ENCODE measurements at regions not wholly inside any gene's neighbourhood (a gene's known extent, or its start where the extent isn't known, plus 50 kb on each side); places are given as distances from the start of the nearest gene placed in this dataset.

DNA sequence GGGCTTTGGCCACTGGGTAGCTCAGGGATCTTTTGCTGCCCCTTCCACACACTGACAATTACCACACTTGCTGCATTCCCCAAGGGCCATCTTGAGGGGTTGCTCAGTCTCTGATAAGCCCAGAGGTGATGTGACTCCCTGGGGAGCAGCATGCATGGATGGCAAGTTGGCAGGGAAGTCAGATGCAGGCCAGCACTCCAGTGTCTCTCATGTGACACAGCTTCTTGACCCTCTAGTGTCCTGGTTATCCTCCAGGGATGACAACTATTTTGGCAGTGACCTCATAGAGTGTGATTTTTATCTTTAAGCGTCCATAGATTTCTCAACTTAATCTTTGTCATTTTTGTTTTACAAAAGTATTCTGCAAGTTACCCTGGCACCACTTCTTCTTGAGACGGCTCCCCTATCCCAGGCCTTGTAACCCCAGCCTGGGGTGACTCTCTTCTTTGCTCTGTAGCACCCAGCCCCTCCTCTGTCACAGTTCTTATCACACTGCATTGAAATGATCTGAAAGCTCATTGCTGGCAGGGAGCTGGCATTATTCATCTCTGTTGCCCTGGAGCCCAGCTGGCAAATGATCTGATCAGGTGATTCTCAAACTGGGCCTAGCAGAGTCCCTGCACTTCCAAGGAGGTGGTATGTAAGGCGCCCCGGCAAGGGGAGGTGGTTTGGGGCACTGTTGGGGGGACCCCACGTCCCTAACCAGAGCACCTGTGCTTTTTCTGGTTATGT, 72.6 kb downstream of the TENT5C start:
- DNase-seq (ENCODE audit: low read depth in 4 of 4, low spot score in 3 of 4) = no peak

DNA sequence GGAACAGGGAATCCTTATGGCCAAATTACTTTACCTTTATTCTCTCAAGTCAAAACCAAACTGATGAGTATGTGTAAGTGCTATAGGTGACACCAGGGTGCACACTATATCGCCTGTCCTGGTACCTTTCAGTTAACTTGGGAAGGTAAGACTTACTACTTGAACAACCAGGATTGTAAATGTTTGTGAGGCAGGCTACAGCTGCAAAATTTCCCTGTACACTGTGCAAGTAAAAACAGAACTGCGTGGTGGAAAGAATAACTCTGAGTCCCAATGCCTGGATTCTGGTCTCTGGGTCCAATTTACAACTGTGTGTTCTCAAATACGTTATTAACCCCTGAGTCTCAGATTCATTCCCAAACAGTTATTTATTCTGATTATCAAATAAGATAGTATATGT, 73.5 kb downstream of the TENT5C start:
- no peak for DNase-seq (ENCODE audit: low read depth in 4 of 4, low spot score in 3 of 4)

DNA sequence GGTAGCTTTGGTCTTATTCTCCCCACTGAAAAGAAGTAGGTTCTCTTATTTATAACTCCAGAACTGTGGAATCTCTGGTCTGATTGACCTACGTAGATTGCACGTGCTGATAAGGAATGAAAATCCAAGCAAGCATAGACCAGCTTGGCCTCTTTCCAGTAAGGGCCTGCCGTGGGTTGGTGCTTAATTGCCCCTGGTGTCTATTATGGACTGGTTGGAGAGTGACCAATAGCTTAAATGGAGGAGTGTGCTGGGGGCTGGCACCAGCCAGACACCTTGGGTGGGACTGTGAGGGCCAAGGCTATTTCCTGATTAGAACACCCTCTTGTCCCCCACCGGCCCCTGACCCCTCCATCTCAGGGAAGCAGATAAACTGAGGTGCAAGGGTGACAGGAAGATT, 74.0 kb downstream of the TENT5C start:
- no peak for DNase-seq (ENCODE audit: low read depth in 4 of 4, low spot score in 3 of 4)

DNA sequence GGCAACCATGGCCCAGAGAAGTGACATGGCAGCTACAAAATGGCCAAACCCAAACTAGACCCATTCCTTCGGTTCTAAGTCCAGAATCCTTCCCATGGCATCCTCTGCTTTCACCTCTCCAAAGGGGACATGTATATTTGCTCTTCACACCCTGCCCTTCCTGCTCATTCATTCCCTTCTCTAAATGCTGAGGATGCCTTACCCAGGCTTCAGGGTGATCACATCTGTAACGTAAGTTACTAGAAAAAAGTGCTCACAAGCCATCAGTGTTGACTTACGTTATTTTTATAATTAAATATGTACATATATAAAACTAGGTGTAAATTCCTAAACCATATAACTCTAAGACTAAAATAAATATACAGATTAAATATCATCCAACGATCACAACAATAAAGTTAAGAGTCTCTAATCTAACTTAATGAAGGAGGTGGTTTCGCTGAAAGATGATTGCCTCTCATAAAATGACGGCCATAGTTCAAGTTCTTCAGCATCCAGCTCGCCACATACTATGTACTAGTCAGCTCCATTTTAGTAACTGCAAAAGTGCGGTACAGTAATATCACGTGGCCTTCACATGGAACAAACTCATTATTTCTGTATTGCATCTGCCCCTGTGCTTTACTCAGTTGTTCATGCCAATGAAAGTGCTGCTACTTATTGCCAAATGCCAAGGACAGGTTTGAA, 74.6 kb downstream of the TENT5C start:
- DNase-seq (ENCODE audit: low read depth in 4 of 4, low spot score in 3 of 4) = no peak

DNA sequence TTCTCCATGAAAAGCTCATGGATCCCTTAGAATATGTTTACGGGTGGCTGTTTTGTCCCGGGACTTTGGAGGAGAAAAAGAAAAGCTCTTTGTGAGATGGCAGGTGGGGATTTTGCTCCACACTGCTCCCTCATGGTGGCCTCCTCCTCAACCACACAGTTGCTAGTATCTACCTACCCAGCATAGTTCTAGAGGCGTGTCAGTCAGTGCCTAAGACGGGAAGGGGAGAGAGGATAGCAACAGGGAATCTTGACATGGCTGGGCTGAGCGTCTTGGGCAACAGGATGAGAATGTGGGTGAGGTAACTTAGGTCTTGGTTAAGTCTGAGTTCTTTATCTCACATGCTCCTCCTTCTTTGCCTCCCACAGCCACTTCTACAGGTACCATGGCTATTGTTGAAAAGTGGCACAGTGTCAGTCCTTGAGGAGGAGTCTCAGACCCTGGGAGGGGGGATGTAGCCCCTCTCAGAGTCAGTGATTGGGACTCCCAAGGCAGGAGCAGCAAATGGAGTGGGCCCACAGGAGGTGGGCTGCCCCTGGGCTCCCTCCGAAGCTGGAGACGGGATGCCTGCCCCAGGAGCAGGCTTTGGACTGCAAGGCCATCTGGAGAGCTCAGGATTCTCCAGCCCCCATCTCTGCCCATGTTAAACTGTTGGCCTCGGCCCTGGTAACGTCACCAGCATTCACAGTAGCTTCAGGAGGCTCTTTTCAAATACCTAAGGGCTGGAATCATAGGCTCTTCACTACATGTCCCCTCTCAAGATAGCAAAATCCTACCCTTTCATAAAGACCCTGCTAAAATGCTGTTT, 75.4 kb downstream of the TENT5C start:
- no peak for DNase-seq (ENCODE audit: low read depth in 4 of 4, low spot score in 3 of 4)

DNA sequence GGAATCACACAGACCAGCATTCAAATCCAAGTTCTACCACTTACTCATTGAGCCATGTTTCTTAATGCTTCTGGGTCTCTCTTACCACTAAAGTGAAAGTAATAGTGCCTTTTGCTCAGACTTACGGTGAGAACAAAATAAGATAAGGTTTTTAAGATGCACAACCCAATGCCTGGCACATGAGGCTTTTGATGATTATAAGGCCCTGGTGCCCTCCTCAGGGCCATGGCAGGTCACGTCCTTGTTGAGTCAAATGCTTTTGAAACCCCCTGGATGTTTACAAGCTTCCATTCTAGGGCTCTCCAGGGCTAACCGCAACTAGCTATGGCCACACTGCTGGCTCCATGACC, 76.0 kb downstream of the TENT5C start:
- DNase-seq (ENCODE audit: low read depth in 4 of 4, low spot score in 3 of 4) = no peak

DNA sequence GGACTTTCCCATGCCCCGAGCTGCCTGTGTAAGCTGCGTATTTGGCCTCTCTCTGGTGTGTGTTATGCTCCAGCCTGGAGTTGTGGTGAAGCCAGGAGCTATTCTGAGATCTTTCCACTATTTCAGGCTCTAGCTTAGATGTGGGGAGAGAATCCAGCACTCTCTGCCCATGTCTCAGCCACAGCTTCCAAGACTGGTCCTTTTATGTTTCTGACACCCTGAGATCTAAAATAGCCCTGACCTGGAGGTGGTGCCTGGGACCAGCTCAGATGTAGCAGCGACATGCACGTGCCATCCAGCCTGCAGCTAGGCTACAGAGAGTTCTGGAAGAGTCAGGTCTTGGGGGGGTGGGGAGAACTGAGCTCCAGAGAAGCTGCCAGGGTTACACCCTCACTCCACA, 76.5 kb downstream of the TENT5C start:
- DNase-seq (ENCODE audit: low read depth in 4 of 4, low spot score in 3 of 4) = no peak

DNA sequence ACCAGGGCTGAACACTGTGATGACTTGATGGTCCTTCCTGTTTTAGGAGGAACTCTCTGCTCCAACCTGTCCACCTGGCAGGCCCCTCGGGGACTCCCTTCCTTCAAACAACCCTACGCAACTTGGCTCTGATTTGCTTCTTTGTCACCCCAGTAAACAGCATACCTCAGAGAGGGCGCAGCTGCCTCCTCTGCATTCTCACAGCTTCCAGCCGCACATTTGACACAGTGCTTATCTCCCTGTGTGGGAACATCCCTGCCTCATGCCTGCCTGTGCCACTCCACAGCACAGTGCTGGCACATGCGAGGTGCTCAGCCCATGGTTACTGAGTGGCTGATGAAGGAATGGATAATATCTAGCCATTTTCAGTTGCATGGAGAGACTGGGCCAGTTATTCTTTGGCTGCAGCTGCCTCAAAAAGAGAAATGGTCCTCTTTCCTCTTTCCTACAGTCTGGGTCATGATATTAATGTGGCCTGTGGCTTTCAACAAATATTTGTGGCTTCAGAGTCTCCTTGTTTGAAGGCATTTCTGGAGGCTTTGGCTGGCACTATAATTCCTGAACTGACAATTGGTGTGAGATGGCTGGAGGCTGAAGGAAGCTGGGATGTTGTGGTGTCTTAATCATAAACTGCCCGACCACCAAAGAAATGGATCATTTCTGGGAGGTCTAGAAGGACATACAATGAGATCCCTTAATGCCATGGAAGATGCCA, 77.9 kb downstream of the TENT5C start:
- no peak for DNase-seq (ENCODE audit: low read depth in 4 of 4, low spot score in 3 of 4)

DNA sequence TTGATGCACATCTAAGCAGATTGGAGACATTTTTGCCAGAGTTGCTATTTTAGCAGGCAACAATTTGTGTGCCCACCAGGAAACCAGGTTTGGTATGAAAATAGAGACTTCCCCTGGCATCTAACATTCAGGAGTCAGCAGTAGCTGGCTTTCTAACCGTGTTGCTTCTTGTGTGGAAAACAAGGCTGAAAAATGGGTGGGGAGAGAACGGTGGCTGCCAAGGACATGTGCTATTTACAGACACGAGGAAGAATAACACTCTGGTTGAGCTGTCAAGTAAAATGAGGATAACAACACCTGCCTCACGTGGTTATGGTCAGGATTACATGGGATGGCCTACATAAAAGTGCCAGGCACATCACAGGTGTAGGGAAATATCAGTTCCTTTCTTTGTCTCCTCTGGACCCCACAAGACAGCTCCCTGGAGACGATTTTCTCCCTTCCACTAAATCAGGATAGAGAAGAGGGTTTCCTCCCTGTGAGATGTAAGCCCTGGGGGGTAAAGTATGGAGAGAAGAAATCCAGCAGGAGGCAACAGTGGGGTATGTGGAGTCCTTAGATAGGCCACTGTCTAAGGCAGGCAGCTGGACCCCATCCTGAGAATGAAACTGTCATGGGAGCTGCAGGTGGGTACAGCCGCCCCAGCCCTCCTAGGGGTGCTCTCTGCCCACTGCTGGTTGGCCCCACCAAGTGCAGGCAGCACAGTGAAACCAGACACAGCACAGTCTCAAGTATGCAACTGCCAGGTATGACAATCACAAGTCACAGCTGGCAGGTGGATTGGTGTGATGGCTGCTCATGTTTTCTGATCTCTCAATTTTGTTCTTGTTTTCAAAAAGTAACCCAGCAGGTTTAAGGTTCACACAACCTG, 80.3 kb downstream of the TENT5C start:
- no peak for DNase-seq (ENCODE audit: low read depth in 4 of 4, low spot score in 3 of 4)

DNA sequence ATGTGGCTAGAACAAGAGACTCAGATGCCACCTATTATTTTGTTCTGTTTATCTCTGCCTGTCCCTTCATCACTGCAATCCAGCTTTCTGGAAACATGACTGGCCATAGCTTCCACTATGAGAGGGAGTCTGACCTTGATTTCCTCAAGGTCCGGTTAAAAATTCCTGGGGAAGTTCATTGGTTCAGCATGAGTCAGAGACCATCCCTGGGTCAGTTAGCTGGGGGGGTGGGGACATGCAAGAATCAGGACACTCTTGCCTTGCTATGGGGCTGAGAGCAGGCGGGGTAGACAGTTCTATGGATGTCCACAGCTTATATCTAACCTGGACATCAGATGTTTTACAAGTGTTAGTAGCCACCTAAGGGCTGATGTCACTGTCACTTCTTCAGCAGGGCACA, 81.1 kb downstream of the TENT5C start:
- DNase-seq (ENCODE audit: low read depth in 4 of 4, low spot score in 3 of 4) = no peak

DNA sequence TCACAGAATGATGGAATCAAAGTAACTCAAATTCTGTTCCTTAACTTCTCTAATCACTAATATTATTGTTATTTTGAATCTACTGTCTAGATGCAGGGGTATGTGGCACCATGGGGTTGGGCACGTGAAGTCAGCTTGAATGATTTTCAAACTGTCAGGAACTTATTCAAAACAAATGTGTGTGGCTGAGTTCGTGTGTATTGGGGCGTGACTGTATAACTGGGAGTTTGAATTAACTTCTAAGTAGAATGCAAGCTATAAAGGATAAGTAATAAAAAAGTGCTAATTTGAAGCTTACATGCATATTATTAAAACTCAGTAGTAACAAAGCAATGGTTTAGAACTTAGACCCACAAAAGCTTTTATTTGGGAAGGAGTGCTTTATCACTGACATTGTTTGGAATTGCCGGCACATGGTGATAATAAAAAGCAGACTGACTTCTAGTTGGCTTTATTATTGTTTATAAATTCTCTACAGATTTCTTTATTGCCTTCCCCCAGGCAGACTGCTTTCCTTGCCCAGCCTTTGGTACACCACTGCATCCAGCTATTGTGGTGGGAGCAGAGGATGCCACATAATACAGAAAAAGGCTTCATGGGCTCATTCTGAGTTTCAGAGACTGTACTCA, 84.3 kb downstream of the TENT5C start:
- no peak for DNase-seq (ENCODE audit: low read depth in 4 of 4, low spot score in 3 of 4)

DNA sequence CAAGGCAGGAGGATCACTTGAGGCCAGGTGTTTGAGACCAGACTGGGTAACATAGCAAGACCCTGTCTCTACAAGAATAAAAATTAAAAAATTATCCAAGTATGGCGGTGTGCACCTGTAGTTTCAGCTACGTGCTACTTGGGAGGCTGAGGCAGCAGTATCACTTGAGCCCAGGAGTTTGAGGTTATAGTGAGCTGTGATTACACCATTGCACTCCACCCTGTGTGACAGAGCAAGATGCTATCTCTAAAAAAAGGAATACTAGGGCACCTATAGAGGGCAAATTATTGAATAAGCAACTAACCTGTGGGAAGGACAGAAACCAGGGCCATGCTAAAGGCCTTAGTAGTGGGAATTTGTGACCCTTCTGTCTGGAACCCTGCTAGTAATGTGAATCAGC, 86.1 kb downstream of the TENT5C start:
- no peak for DNase-seq (ENCODE audit: low read depth in 4 of 4, low spot score in 3 of 4)

DNA sequence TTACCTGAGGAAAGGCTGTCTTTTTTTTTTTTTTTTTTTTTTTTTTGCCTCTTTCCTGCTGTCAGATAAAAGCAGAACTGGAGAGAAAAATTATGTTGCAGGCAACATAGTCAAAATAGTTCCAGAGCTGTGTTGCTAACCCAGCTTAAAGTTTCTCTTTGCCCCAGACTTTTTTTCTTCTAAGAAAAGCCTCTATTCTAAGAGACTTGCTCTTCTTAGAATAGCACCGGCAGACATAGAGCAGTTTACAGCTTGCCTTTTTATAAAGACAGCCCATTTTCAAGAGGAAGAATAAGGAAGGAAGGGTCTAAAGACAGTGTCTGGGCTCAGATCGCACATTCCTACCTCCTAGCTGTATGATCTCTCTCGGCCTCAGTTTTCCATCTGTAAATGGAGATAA, 88.7 kb downstream of the TENT5C start:
- no peak for DNase-seq (ENCODE audit: low read depth in 4 of 4, low spot score in 3 of 4)

DNA sequence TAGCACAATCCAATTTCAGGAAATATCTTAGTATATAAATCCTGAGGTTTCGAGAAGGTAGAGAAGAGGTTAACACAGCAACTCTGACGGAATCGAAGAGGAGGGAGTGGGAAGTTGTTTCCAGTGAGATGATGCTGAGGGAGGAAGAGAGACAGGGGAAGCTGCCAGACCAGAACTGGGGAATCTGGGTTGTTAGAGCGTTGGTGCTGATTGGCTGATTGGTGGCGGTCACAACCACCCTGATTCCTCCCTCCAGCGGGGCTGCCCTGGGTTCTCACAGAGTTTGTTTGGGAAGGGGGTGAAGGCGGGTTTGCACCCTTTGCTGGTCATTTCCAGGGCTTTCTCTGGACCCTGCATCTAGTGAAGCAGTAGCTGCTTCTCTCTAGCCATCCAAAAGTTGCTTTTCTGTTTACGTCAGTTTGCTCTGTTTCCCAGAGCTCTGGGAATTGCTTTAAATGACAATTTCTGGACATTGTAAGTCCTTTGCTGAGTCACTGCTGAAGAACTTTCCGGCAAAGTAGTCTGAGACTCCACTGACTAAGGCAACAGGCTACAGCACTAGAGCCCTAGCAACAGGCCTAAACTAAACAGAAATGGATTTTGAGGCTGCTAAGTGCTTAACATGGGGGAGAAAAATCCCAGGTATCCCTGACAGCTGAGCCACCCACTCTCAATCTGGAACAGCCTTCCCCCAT, 90.1 kb downstream of the TENT5C start:
- no peak for DNase-seq (ENCODE audit: low read depth in 4 of 4, low spot score in 3 of 4)

DNA sequence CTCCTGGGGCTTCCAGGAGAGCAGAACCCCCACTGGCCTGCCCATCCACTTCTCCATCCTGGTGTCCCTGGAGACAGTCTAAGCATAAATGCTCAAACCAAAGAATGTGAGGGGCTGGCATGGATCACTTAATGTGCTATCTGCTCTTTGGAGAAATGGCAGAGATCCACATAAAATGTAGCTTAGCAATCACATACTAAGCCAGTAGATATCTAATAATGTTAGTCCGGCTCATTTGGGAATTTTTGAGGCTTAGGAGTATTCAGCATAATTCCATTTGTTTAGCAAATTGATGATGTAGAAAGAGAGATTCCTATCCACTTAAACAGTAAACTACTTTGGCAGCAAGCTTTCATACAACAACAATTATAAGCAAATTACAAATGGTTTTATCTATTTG, 90.7 kb downstream of the TENT5C start:
- DNase-seq (ENCODE audit: low read depth in 4 of 4, low spot score in 3 of 4) = no peak

DNA sequence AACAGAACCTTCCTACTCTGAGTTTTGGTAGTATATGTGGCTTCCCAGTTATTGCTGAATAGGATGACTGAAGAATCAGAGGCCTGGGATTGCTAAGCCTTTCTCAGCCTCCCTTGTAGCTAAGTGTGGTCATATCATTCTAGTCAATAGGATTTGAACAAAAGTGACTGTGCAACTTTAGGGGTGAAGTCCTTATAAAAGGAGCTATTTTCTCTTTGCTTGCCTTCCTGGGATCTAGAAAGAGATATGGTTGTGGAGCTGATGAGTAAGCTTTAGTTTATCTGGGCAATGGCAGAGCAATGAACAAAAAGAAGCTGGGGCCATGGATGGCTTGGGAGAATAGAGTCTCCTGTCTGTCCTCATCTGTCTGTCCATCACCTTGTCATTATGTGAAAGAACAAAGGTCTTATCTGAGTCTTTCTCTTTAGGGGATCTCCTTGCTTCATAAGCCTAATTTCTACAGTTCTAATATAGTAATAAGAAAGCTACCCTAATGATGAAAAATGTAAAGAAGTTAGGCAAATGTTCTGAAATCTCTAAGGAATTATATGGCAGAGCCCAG, 91.5 kb downstream of the TENT5C start:
- DNase-seq (ENCODE audit: low read depth in 4 of 4, low spot score in 3 of 4) = no peak

DNA sequence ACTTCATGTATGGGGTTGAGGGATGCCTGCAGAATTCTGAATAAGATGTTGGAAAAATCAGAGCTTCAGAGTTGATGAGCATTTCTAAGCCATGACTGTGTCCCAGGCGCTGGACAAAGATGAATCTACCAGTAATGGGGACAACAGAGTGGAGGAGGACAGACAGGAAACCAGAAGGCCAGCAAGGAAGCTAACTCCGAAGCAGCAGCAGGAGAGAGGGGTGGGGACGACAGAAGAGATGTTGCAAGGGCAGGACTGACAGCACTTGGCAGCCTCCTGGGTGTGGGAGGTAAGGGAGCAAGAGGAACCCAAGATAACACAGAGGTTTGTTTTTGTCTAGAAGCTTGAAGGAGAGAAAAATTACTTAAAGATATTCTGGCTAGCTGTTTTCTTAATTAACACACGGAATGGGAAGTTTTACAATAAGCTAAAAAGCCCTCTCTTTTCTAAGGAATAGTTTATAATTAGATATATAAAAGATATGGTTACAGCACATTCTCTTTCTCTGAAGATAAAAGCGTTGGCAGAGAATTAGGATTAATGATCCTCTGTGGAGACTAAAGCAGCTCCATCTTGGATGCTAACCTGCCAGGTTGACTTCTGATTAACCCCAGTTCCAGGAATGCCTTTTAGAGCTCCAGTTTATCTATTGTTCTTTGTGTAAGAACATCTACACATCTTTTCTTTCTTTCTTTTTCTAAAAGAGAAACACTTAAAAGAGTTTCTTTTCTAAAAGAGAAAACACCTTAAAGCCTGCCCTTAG, 92.7 kb downstream of the TENT5C start:
- no peak for DNase-seq (ENCODE audit: low read depth in 4 of 4, low spot score in 3 of 4)

DNA sequence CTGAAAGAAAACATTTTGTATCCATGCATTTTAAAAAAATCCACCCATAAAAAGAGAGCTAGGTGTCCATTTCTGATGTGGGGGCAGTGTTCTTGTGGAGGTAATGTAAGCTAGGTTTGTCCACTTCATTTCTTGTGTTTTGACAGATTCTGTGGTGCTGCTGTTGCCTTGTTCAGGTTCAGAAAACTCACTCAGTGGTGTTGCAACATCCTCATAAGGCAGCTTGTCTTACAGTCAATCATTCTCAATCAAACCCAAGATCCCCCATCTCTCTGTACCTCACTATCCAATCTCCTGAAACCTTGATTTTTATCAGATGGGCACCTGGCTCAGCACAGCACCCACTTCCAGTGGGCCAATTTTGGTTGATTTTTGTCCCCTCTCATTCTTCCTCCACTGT, 94.1 kb downstream of the TENT5C start:
- no peak for DNase-seq (ENCODE audit: low read depth in 4 of 4, low spot score in 3 of 4)

Data from left renal pelvis (tissue), 4 donors.